Esophagus squamous epithelium (tissue), 5 donors: ENCODE measurements at regions not wholly inside any gene's neighbourhood (a gene's known extent, or its start where the extent isn't known, plus 50 kb on each side); places are given as distances from the start of the nearest gene placed in this dataset.
"Not testable (repeated sequence)": the region's sequence is repeated elsewhere in the genome, so short reads cannot be mapped to it uniquely, and the experiment has no call there.

Source experiments
- DNase-seq: peaks from one replicate; lab custom pipeline; 2025; lab: John Stamatoyannopoulos, UW
- H3K27ac ChIP-seq, 4 donors: fragments of 200-600 bp; sonication (generic); one replicate each; pipeline ENCODE4 v1.5.1; 2016 to 2019; ENCODE audit warnings: mild to moderate bottlenecking in 1 of 4
- H3K27me3 ChIP-seq, 4 donors: fragments of 200-600 bp; sonication (generic); 1 replicate in 3 of 4; 2 replicates in 1 of 4; pipeline versions ENCODE4 v1.5.1 to v1.6.0; 2017 to 2021; ENCODE audit warnings: antibody characterized with exemption in 1 of 4
- H3K36me3 ChIP-seq, 3 donors: fragments of 200-600 bp; sonication (generic); one replicate each; pipeline ENCODE4 v1.5.1; 2016 to 2019
- H3K4me1 ChIP-seq, 3 donors: fragments of 200-600 bp; sonication (generic); one replicate each; pipeline ENCODE4 v1.5.1; 2017 to 2019
- H3K4me3 ChIP-seq, 4 donors: fragments of 200-600 bp; sonication (generic); 1 replicate in 3 of 4; 2 replicates in 1 of 4; pipeline ENCODE4 v1.5.1; 2016 to 2019; ENCODE audit warnings: mild to moderate bottlenecking in 2 of 4, moderate library complexity in 1 of 4
- H3K9me3 ChIP-seq, 3 donors: fragments of 200-600 bp; sonication (generic); one replicate each; pipeline ENCODE4 v1.5.1; 2016 to 2019
- CTCF ChIP-seq, 6 experiments: fragments of 450-650 bp in 4 of 6; fragments of 200-600 bp in 2 of 6; sonication (generic) in 2 of 6; IDR thresholded peaks; one replicate each; pipeline ENCODE4 v1.5.1; 2016 to 2019; ENCODE audit warnings: antibody characterized with exemption in 6 of 6, mild to moderate bottlenecking in 4 of 6, moderate library complexity in 4 of 6
- POLR2A ChIP-seq, 4 donors: fragments of 450-650 bp; IDR thresholded peaks; one replicate each; pipeline ENCODE4 v1.6.1; 2017; ENCODE audit warnings: antibody characterized with exemption in 4 of 4, mild to moderate bottlenecking in 4 of 4, moderate library complexity in 3 of 4
- WGBS, 2 donors: methylation state at CpG; one replicate each; pipeline ENCODE4 v1.1.5; 2018; 5-methylcytosine and 5-hydroxymethylcytosine counted together
- intact Hi-C: fragments of 100-400 bp; cut with DNase I; formaldehyde crosslinking; loops from one replicate; pipeline ENCODE4 v1.15.0; 2022
- donor health status: DM: yes; HTN: yes; CAD: no.

DNA sequence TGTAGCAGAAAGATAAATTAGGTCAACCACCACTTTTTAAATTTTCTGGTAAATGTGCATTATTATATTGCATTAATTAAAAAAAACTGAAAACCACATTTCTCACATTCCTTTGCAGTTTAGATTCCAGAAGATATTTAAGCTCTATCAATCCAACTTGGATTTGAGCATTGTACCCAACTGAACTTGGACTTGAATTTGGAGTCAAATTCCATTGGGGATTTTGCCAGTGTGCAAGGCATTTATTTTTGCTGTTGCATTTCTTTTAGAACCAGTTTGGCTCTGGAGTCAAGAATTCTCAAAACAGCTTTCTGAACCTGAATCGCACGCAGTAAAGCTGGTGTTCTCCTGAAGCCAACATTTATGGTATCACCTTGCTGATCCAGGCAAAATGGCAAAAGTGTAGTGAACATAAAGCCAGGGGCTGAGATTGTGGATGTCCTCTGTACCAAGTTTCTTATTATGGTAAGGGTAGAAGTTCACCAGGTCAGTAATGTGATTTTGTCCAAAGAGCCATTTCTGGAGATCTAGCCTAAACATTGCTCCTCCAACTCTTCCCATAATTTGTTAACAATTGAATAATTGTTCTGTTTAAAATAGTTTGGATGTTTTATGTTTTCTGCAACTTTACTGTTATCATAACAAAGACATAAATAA is 890.9 kb downstream of the LRRIQ3 start:
- no peak overlapping the region for H3K27ac ChIP-seq
- no peak for TF ChIP-seq CTCF (IDR thresholded peaks at IDR 0.05)
- no peak for TF ChIP-seq POLR2A (IDR thresholded peaks at IDR 0.05)
- H3K4me1 ChIP-seq, result no peaks in the 10 kb centered on the region
- intact Hi-C loops, result no loop called here
- H3K27me3 ChIP-seq, result no peaks in the 10 kb centered on the region
- 92 to 95% methylated on average over 2 of the region's 2 CpGs for WGBS, 2 donors
- H3K4me3 ChIP-seq, result no peak overlapping the region
- no peaks in the 10 kb centered on the region for H3K36me3 ChIP-seq
- H3K9me3 ChIP-seq, result no peaks in the 10 kb centered on the region
- no peak for DNase-seq

DNA sequence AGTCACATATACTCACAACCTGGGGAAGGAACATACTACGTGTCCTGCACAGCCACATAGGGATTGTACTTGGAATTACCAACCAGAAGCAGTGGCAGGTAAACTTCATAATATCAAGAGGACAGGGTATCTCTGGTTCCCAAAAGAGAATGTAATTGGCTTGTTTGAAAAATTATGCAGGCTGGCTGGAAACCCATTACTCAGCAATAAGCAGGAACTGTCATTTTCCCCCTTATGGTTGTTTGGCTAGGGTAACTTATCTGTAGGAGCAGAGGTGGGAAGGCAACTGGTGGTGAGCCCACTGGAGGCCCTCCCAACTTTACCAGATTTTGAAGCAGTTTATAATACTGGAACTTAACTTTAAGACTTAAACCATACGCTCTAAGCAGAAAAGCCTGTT is 924.1 kb downstream of the LRRIQ3 start:
- no peaks in the 10 kb centered on the region for H3K27me3 ChIP-seq
- no peak overlapping the region for H3K4me3 ChIP-seq
- no peaks in the 10 kb centered on the region for H3K36me3 ChIP-seq
- no peaks in the 10 kb centered on the region for H3K4me1 ChIP-seq
- no peak overlapping the region for H3K27ac ChIP-seq
- intact Hi-C loops, result no loop called here
- WGBS, 2 donors, result 76 to 80% methylated on average over 2 of the region's 2 CpGs
- DNase-seq, result no peak
- H3K9me3 ChIP-seq, result peaks cover 0 to 15% (median 4%) of the 10 kb centered on the region in 3 donors
- TF ChIP-seq POLR2A (IDR thresholded peaks at IDR 0.05) (no peak), CTCF (IDR thresholded peaks at IDR 0.05) (no peak)

- H3K4me1 ChIP-seq, H3K36me3 ChIP-seq, H3K27me3 ChIP-seq, intact Hi-C loops, H3K27ac ChIP-seq, DNase-seq, H3K4me3 ChIP-seq: not testable (repeated sequence)
- H3K9me3 ChIP-seq, result peaks cover 0 to 18% (median 0%) of the 10 kb centered on the region in 3 donors
Observed at GRCh38 chr1:73245196-73245595, 952.8 kb downstream of the LRRIQ3 start.

GRCh38 chr1:73218995-73219546 is 936.7 kb upstream of the NEGR1 start:
- H3K27ac ChIP-seq, result no peak overlapping the region
- H3K4me3 ChIP-seq, result no peak overlapping the region
- no peak for DNase-seq
- intact Hi-C loops, result no loop called here
- H3K36me3 ChIP-seq, result no peaks in the 10 kb centered on the region
- no peak for TF ChIP-seq POLR2A (IDR thresholded peaks at IDR 0.05)
- no peak for TF ChIP-seq CTCF (IDR thresholded peaks at IDR 0.05)
- no peaks in the 10 kb centered on the region for H3K27me3 ChIP-seq
- H3K9me3 ChIP-seq, result no peaks in the 10 kb centered on the region
- 15 to 39% methylated on average over 2 of the region's 2 CpGs for WGBS, 2 donors
- no peaks in the 10 kb centered on the region for H3K4me1 ChIP-seq

DNA sequence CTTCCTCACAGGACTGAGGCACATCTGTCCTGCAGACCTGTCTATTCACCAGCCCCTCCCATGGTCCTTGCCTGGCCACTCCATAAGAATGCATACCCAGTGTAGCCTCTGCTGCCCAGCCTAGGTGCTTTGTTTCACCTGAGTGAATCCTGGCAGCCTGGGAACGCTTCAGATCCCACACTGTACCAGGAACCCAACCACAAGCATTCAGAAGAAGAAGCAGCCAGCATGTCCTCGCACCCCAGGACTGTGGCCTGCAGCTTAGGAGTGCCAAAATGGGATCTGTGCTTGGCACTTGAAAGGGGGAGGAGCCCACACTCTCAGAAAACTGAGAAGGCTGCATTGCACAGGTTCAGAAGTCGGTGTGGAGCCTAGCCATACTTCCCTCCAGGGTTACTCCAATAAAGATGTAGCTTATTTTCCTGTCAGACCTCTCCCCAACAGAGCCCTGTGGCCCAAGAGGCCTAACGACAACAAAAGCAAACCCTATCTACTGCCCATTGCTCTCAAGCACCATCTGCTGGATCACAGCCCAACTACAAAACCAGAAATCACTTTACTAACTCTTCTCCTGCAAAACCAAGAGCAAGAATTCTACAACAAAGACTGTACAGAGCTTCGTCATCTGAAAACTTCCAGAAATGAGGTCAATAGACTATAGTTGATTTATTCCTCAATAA is 923.1 kb upstream of the NEGR1 start:
- Histone ChIP-seq H3K9me3 (no peaks in the 10 kb centered on the region), H3K27ac (no peak overlapping the region), H3K4me3 (no peak overlapping the region), H3K4me1 (no peaks in the 10 kb centered on the region), H3K36me3 (no peaks in the 10 kb centered on the region), H3K27me3 (no peaks in the 10 kb centered on the region)
- intact Hi-C loops, result no loop called here
- WGBS, 2 donors, result 47 to 48% methylated on average over 3 to 4 of the region's 5 CpGs
- TF ChIP-seq CTCF (IDR thresholded peaks at IDR 0.05) (no peak), POLR2A (IDR thresholded peaks at IDR 0.05) (no peak)
- DNase-seq, result no peak
